CD14-positive monocyte (primary cell): ENCODE measurements at regions not wholly inside any gene's neighbourhood (a gene's known extent, or its start where the extent isn't known, plus 50 kb on each side); places are given as distances from the start of the nearest gene placed in this dataset.

Experiments used
- DNase-seq, 3 donors: peaks; one replicate each; pipeline ENCODE4 v3.0.0-alpha.2; 2011 to 2022
- H2AFZ ChIP-seq: 2 replicates; pipeline ENCODE4 v1.6.0; 2012; ENCODE audit warnings: mild to moderate bottlenecking, low read depth, low read length, inconsistent platforms; ENCODE audit not compliant: insufficient read depth, poor library complexity, severe bottlenecking
- H3K27ac ChIP-seq, 2 donors: 1 replicate in 1 of 2; 2 replicates in 1 of 2; pipeline ENCODE4 v1.5.1; 2012 to 2013; ENCODE audit warnings: low read length in 2 of 2, control low read depth in 1 of 2, inconsistent platforms in 1 of 2, low read depth in 1 of 2, mild to moderate bottlenecking in 1 of 2
- H3K27me3 ChIP-seq, 2 donors: one replicate each; pipeline versions ENCODE4 v1.6.0 to v1.6.1; 2011 to 2013; ENCODE audit warnings: low read length in 2 of 2; ENCODE audit not compliant: control insufficient read depth in 2 of 2, insufficient read depth in 2 of 2
- H3K36me3 ChIP-seq, 2 donors: replicated peaks in 1 of 2; 1 replicate in 1 of 2; 2 replicates in 1 of 2; pipeline versions ENCODE4 v1.5.1 to v1.6.1; 2012 to 2013; ENCODE audit warnings: low read length in 2 of 2, control low read depth in 1 of 2, inconsistent platforms in 1 of 2, mild to moderate bottlenecking in 1 of 2; ENCODE audit not compliant: insufficient read depth in 2 of 2, control insufficient read depth in 1 of 2
- H3K4me1 ChIP-seq, 2 donors: 1 replicate in 1 of 2; 2 replicates in 1 of 2; pipeline versions ENCODE4 v1.5.1 to v1.6.1; 2012 to 2013; ENCODE audit warnings: low read length in 2 of 2, control low read depth in 1 of 2, inconsistent platforms in 1 of 2, mild to moderate bottlenecking in 1 of 2, moderate library complexity in 1 of 2; ENCODE audit not compliant: insufficient read depth in 2 of 2, control insufficient read depth in 1 of 2
- H3K4me2 ChIP-seq: replicated peaks from 2 replicates; pipeline ENCODE3; 2012; ENCODE audit warnings: low read length, moderate library complexity, mild to moderate bottlenecking; ENCODE audit not compliant: poor library complexity, severe bottlenecking; ENCODE audit errors: extremely low read depth
- H3K4me3 ChIP-seq, 3 experiments: fragments of 200-600 bp in 1 of 3; sonication (generic) in 1 of 3; replicated peaks in 1 of 3; 1 replicate in 2 of 3; 2 replicates in 1 of 3; pipeline ENCODE4 v1.5.1; 2011 to 2013; ENCODE audit warnings: low read length in 3 of 3, mild to moderate bottlenecking in 3 of 3, control low read depth in 2 of 3, low read depth in 2 of 3, inconsistent platforms in 1 of 3, moderate library complexity in 1 of 3
- H3K79me2 ChIP-seq: 2 replicates; pipeline ENCODE4 v1.6.0; 2012; ENCODE audit warnings: mild to moderate bottlenecking, control low read depth, inconsistent platforms, low read length, moderate library complexity; ENCODE audit not compliant: insufficient read depth
- H3K9ac ChIP-seq: 2 replicates; pipeline ENCODE4 v1.6.0; 2017; ENCODE audit warnings: low read length, mild to moderate bottlenecking; ENCODE audit not compliant: insufficient read depth, poor library complexity, severe bottlenecking
- H3K9me3 ChIP-seq, 2 donors: replicated peaks in 1 of 2; 1 replicate in 1 of 2; 2 replicates in 1 of 2; pipeline versions ENCODE4 v1.5.1 to v1.6.1; 2012 to 2013; ENCODE audit warnings: low read length in 2 of 2, control low read depth in 1 of 2; ENCODE audit not compliant: control insufficient read depth in 1 of 2, insufficient read depth in 1 of 2
- H4K20me1 ChIP-seq: 2 replicates; pipeline ENCODE4 v1.6.0; 2012; ENCODE audit warnings: mild to moderate bottlenecking, low read length, control low read depth, moderate library complexity; ENCODE audit not compliant: insufficient read depth
- H3K27ac Mint-ChIP-seq, 7 donors: one replicate each; pipeline ENCODE4 v1.8.0; 2020; ENCODE audit warnings: mild to moderate bottlenecking in 7 of 7, mixed read lengths in 7 of 7, moderate library complexity in 6 of 7, inconsistent platforms in 2 of 7
- H3K27me3 Mint-ChIP-seq, 3 donors: one replicate each; pipeline ENCODE4 v1.8.0; 2021 to 2022; ENCODE audit warnings: low read depth in 3 of 3, mild to moderate bottlenecking in 3 of 3, mixed read lengths in 3 of 3, moderate library complexity in 3 of 3, inconsistent platforms in 1 of 3
- H3K36me3 Mint-ChIP-seq, 2 donors: one replicate each; pipeline ENCODE4 v1.8.0; 2020; ENCODE audit warnings: mixed read lengths in 2 of 2, inconsistent platforms in 1 of 2, mild to moderate bottlenecking in 1 of 2
- H3K4me1 Mint-ChIP-seq: one replicate; pipeline ENCODE4 v1.8.0; 2020; ENCODE audit warnings: mild to moderate bottlenecking, mixed read lengths
- H3K4me3 Mint-ChIP-seq, 2 donors: one replicate each; pipeline ENCODE4 v1.8.0; 2020; ENCODE audit warnings: mild to moderate bottlenecking in 2 of 2, mixed read lengths in 2 of 2, moderate library complexity in 1 of 2
- H3K9me3 Mint-ChIP-seq, 7 donors: one replicate each; pipeline ENCODE4 v1.8.0; 2020 to 2022; ENCODE audit warnings: mixed read lengths in 7 of 7, mild to moderate bottlenecking in 6 of 7, moderate library complexity in 6 of 7, inconsistent platforms in 2 of 7
- WGBS: methylation state at CpG from one replicate; pipeline ENCODE4 v1.1.5; 2013; ENCODE audit warnings: missing lambda C conversion rate; ENCODE audit not compliant: insufficient coverage; 5-methylcytosine and 5-hydroxymethylcytosine counted together
- intact Hi-C, 2 donors: fragments of 100-400 bp; cut with micrococcal nuclease; formaldehyde crosslinking; loops; one replicate each; pipeline versions ENCODE4 v1.15.0 to v1.15.1; 2023
- TF ChIP-seq, protein P1 (sequence below): fragments of 200-600 bp; IDR thresholded peaks from one replicate; pipeline ENCODE4 v1.8.0; 2022; ENCODE audit warnings: antibody characterized with exemption, mild to moderate bottlenecking

DNA sequence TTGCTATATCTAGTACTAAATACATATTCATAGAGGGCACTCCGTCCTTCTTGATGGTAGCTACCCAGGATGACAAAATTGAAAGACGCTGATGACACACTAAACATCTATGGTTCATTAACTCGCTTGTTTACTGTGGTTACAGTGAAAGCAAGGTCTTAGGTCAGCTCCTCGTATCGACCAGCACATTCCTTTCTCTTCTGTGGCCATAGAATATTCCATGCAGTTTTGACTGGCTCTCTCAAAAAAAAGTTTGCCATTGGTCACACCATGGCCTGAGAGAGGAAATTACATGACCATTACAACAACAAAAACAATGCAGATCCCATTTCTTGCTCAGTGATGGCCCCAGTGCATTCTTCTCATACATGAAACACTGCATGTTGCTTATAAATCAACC is 411.4 kb upstream of the SOX5 start:
- Histone ChIP-seq H3K4me1 (no peaks in the 10 kb centered on the region), H3K36me3 (no peaks in the 10 kb centered on the region), H3K79me2 (no peaks in the 10 kb centered on the region), H3K27me3 (no peaks in the 10 kb centered on the region), H3K9ac (no peak overlapping the region), H3K9me3 (no peaks in the 10 kb centered on the region), H3K4me2 (no peak overlapping the region), H3K27ac (no peak overlapping the region), H4K20me1 (no peaks in the 10 kb centered on the region), H2AFZ (no peak overlapping the region), H3K4me3 (no peak overlapping the region)
- TF ChIP-seq, protein P1, sequence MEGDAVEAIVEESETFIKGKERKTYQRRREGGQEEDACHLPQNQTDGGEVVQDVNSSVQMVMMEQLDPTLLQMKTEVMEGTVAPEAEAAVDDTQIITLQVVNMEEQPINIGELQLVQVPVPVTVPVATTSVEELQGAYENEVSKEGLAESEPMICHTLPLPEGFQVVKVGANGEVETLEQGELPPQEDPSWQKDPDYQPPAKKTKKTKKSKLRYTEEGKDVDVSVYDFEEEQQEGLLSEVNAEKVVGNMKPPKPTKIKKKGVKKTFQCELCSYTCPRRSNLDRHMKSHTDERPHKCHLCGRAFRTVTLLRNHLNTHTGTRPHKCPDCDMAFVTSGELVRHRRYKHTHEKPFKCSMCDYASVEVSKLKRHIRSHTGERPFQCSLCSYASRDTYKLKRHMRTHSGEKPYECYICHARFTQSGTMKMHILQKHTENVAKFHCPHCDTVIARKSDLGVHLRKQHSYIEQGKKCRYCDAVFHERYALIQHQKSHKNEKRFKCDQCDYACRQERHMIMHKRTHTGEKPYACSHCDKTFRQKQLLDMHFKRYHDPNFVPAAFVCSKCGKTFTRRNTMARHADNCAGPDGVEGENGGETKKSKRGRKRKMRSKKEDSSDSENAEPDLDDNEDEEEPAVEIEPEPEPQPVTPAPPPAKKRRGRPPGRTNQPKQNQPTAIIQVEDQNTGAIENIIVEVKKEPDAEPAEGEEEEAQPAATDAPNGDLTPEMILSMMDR = no peak
- peaks cover 0 to 3% (median 0%) of the 10 kb centered on the region in 7 donors for H3K9me3 Mint-ChIP-seq
- intact Hi-C loops = no loop called here
- H3K27me3 Mint-ChIP-seq = peaks cover 0 to 2% (median 0%) of the 10 kb centered on the region in 3 donors
- H3K4me3 Mint-ChIP-seq = no peak overlapping the region
- 88% methylated on average over 3 of the region's 5 CpGs for WGBS
- H3K4me1 Mint-ChIP-seq = peaks cover 2% of the 10 kb centered on the region
- no peaks in the 10 kb centered on the region for H3K36me3 Mint-ChIP-seq
- H3K27ac Mint-ChIP-seq = no peak overlapping the region
- DNase-seq = no peak

GRCh38 chr12:24360461-24360860 is 411.0 kb upstream of the SOX5 start:
- no peaks in the 10 kb centered on the region for H3K36me3 ChIP-seq
- intact Hi-C loops = no loop called here

More at GRCh38 chr12:24360461-24360860, 411.0 kb upstream of the SOX5 start:
- WGBS = no CpG with 5 or more reads among the region's 4 CpGs
- Histone ChIP-seq H3K4me3 (no peak overlapping the region), H2AFZ (no peak overlapping the region), H3K27me3 (no peaks in the 10 kb centered on the region), H3K4me2 (no peak overlapping the region), H3K4me1 (no peaks in the 10 kb centered on the region), H3K9me3 (no peaks in the 10 kb centered on the region), H3K79me2 (no peaks in the 10 kb centered on the region), H4K20me1 (no peaks in the 10 kb centered on the region), H3K9ac (no peak overlapping the region), H3K27ac (no peak overlapping the region)
- Mint-ChIP-seq H3K4me1 (peaks cover 2% of the 10 kb centered on the region), H3K27me3 (peaks cover 0 to 2% (median 0%) of the 10 kb centered on the region in 3 donors), H3K36me3 (no peaks in the 10 kb centered on the region), H3K27ac (no peak overlapping the region), H3K9me3 (peaks cover 0 to 3% (median 0%) of the 10 kb centered on the region in 7 donors), H3K4me3 (no peak overlapping the region)
- no peak for DNase-seq
- TF ChIP-seq, protein P1 = no peak
